Caki2 (cell line): ENCODE measurements at regions not wholly inside any gene's neighbourhood (a gene's known extent, or its start where the extent isn't known, plus 50 kb on each side); places are given as distances from the start of the nearest gene placed in this dataset.

Source experiments
- DNase-seq: peaks from one replicate; pipeline ENCODE4 v3.0.0-alpha.2; 2015; ENCODE audit warnings: low read depth
- in situ Hi-C: cut with HindIII; loops from 2 replicates; pipeline ENCODE4 v1.10.0; 2016; ENCODE audit warnings: low sequenced_read_pairs, low pct_unique_long_range_greater_than_20kb, mixed read lengths

- no peak for DNase-seq
- in situ Hi-C loops, result no loop called here
Measured at GRCh38 chr6:141658696-141659095, 474.0 kb upstream of the GJE1 start.

DNA sequence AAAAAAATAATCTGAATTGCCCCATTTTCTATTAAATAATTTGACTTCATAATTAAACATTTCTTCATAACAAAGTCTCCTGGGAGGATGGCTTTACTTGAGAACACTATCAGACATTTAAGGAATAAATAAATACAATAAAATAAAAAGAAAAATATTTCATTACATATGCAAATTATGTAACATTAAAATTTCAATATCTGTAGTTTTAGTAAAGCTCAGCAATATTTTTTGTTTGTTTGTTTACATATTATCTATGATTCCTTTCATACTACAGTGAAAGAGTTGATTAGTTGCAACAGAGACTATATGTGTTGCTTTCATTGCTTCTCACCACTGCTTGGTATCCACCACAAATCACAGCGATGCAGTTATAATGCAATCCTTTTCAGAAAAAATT is 474.9 kb upstream of the GJE1 start:
- DNase-seq, result no peak
- in situ Hi-C loops, result no loop called here

GRCh38 chr6:141653590-141653989 is 479.1 kb upstream of the GJE1 start:
- in situ Hi-C loops, result no loop called here
- DNase-seq, result no peak

DNA sequence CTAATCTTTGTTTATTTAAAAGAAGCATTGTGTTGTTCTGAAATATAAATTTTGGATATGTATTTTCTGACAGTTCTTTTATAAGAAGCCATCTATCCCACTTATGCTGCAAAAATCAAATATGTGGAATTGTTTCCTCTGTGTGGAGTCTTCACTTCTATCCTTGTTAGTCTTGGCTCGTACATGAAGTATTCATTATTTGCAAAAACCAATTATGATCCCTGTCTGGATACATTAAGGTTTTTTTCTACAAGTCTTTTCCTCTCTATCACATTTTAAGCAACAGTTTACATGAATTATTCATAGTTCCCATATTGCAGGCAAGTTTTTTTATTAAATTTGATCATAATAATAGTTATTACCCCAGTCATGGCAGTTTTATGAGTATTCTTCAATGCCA is 490.8 kb upstream of the GJE1 start:
- no peak for DNase-seq
- in situ Hi-C loops, result no loop called here

GRCh38 chr6:141641406-141641805 is 491.3 kb upstream of the GJE1 start:
- no peak for DNase-seq
- in situ Hi-C loops, result no loop called here

DNA sequence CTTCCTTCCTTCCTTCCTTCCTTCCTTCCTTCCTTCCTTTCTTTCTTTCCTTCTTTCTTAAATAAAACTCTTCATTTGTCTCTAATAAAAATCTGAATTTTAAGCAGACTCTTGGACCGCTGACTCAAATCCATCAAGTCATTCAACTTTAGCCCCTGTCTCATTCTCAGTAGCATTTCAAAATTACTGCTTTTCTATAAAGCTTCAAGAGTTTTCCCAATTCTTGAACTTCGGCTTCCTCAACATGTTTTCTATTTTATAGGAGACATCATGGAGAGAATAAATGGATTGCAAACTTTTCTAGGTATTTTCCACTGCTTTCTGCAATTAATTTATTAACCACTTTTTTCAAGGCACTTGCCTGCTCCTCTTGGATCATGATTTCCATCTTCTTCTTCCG is 497.1 kb upstream of the GJE1 start:
- in situ Hi-C loops, result no loop called here
- DNase-seq, result no peak

DNA sequence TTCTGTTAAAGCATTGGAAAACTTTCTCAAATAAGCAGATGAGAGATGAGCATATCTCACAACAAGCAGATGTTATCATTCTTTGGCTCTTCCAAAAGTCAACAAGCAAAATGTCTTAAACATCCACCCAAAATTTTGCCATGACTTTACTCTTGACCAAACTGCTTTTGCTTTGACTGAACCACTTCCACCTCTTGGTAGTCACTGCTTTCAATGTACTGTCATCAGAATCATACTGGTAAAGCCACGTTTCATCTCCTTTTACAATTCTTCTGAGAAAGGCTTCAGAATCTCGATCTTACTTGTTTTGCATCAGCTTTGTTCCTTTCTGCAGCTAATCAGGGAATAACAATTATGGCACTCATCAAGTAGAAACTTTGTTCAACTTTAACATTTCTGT is 498.5 kb upstream of the GJE1 start:
- no peak for DNase-seq
- in situ Hi-C loops, result no loop called here

- DNase-seq, result no peak
- in situ Hi-C loops, result no loop called here
Measured at GRCh38 chr6:141624301-141624700, 508.4 kb upstream of the GJE1 start.

- in situ Hi-C loops, result no loop called here
- DNase-seq, result no peak
Measured at GRCh38 chr6:141618180-141618581, 514.5 kb upstream of the GJE1 start.

GRCh38 chr6:141610741-141611140 is 522.0 kb upstream of the GJE1 start:
- DNase-seq, result no peak

DNA sequence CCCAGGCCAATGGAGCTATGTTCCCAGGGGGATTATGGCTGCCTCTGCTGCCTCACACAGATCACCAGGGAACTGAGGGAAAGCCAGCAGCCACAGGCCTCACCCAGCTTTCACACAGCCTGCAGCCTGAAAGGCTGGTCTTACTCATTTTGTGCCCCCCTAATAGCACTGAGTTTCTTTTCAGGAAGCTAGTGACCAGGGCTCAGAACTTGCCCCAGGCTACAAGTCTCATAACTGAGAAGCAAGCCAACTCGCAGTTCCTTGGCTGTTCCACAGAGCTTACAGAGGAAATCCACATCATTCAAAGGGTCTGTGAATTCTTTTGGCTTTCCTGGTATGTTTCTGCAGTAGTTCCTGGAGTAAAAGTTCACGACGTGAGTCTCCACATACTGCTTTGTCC is 524.8 kb upstream of the GJE1 start:
- no peak for DNase-seq
- in situ Hi-C loops, result no loop called here

More at GRCh38 chr6:141610741-141611140, 522.0 kb upstream of the GJE1 start:
- in situ Hi-C loops, result no loop called here

DNA sequence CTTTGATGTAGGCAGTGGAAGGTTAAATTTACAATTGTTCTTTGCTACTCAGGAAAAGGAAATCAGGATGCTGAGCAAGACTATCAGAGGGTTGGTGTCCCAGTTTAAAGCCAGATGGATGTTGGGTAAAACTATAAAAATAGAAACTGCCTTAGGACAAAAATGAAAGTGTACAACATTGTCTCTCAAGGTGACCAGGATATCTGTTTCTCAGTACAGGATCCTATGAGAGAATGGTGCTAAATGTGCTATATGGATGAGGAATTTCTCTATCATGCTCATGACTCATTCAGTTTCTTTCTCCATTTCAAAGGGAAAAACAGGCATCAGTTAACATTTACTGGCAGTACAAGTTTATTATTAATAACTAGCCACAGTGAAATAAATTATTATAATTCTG is 534.2 kb upstream of the GJE1 start:
- in situ Hi-C loops, result no loop called here
- DNase-seq, result no peak

DNA sequence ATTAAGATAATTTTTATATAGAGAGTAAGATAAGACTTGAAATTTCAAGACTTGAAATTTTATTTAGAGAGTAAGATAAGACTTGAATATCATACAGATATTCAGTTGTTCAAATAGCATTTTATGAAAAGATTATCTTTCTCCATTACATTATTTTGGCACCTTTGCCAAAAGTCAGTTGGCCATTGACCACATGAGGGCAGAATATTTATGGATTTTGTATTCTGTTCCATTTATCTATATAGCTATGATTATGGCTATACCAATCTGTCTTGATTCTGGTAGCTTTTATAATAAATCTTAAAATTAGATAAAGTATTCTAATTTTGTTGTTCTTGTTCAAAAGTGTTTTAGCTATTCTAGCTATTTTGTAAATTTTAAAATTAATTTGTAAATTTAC is 537.9 kb upstream of the GJE1 start:
- no peak for DNase-seq
- in situ Hi-C loops, result no loop called here

GRCh38 chr6:141593311-141593710 is 539.4 kb upstream of the GJE1 start:
- no peak for DNase-seq
- in situ Hi-C loops, result no loop called here

GRCh38 chr6:141587482-141588266 is 545.1 kb upstream of the GJE1 start:
- no peak for DNase-seq
- in situ Hi-C loops, result no loop called here

GRCh38 chr6:141580988-141581552 is 551.7 kb upstream of the GJE1 start:
- DNase-seq, result no peak
- in situ Hi-C loops, result no loop called here

GRCh38 chr6:141580131-141580530 is 552.6 kb upstream of the GJE1 start:
- DNase-seq, result no peak
- in situ Hi-C loops, result no loop called here

GRCh38 chr6:141576751-141577150 is 556.0 kb upstream of the GJE1 start:
- in situ Hi-C loops, result no loop called here
- no peak for DNase-seq

GRCh38 chr6:141562851-141563763 is 569.6 kb upstream of the GJE1 start:
- in situ Hi-C loops, result no loop called here
- peak; percentile 84 for DNase-seq
